MM.1S (cell line): ENCODE measurements at regions not wholly inside any gene's neighbourhood (a gene's known extent, or its start where the extent isn't known, plus 50 kb on each side); places are given as distances from the start of the nearest gene placed in this dataset.

Experiments
- DNase-seq: peaks from one replicate; pipeline ENCODE4 v3.0.0-alpha.2; 2015
- H2AFZ ChIP-seq: fragments of 300-600 bp; sonication (generic); 2 replicates; pipeline ENCODE4 v1.6.0; 2016; ENCODE audit warnings: antibody characterized with exemption, low read length
- H3F3A ChIP-seq: fragments of 300-600 bp; sonication (generic); 2 replicates; pipeline ENCODE4 v1.6.1; 2016; ENCODE audit warnings: mild to moderate bottlenecking, antibody characterized with exemption, low read length, moderate library complexity, mixed read lengths; ENCODE audit not compliant: insufficient read depth
- H3K27ac ChIP-seq: fragments of 300-600 bp; sonication (generic); 2 replicates; pipeline ENCODE4 v1.5.1; 2016; ENCODE audit warnings: mild to moderate bottlenecking, low read length
- H3K27me3 ChIP-seq: fragments of 300-600 bp; sonication (generic); replicated peaks from 2 replicates; pipeline ENCODE4 v1.6.0; 2016; ENCODE audit warnings: low read length; ENCODE audit not compliant: insufficient read depth
- H3K36me3 ChIP-seq: fragments of 300-600 bp; sonication (generic); replicated peaks from 2 replicates; pipeline ENCODE4 v1.6.1; 2016; ENCODE audit warnings: mild to moderate bottlenecking, low read length, mixed read lengths; ENCODE audit not compliant: insufficient read depth
- H3K4me1 ChIP-seq: fragments of 300-600 bp; sonication (generic); 2 replicates; pipeline ENCODE4 v1.6.1; 2016; ENCODE audit warnings: low read length, mixed read lengths
- H3K4me2 ChIP-seq: fragments of 300-600 bp; sonication (generic); 2 replicates; pipeline ENCODE4 v1.6.0; 2016; ENCODE audit warnings: low read depth, low read length
- H3K4me3 ChIP-seq: fragments of 300-600 bp; sonication (generic); 2 replicates; pipeline ENCODE4 v1.5.1; 2016; ENCODE audit warnings: low read length, mixed read lengths
- H3K79me2 ChIP-seq: fragments of 300-600 bp; sonication (generic); 2 replicates; pipeline ENCODE4 v1.6.1; 2016; ENCODE audit warnings: mixed run types, low read length, mixed read lengths
- H3K9ac ChIP-seq: fragments of 300-600 bp; sonication (generic); 2 replicates; pipeline ENCODE4 v1.6.1; 2016; ENCODE audit warnings: low read length, mixed read lengths
- H3K9me2 ChIP-seq: fragments of 300-600 bp; sonication (generic); replicated peaks from 2 replicates; pipeline ENCODE4 v1.6.1; 2016; ENCODE audit warnings: mild to moderate bottlenecking, low read length, mixed read lengths; ENCODE audit not compliant: insufficient read depth
- H3K9me3 ChIP-seq: fragments of 300-600 bp; sonication (generic); replicated peaks from 2 replicates; pipeline ENCODE4 v1.6.1; 2016; ENCODE audit warnings: mild to moderate bottlenecking, low read length, mixed read lengths; ENCODE audit not compliant: insufficient read depth
- H4K20me1 ChIP-seq: fragments of 300-600 bp; sonication (generic); 2 replicates; pipeline ENCODE4 v1.6.1; 2016; ENCODE audit warnings: mild to moderate bottlenecking, low read length, moderate library complexity, mixed read lengths; ENCODE audit not compliant: insufficient read depth
- CTCF ChIP-seq: fragments of 300-600 bp; sonication (generic); IDR thresholded peaks from 2 replicates; pipeline ENCODE4 v1.5.1; 2016; ENCODE audit warnings: antibody characterized with exemption, low read length, mixed read lengths
- EZH2 ChIP-seq: fragments of 300-600 bp; sonication (generic); optimal IDR thresholded peaks from 2 replicates; pipeline ENCODE3; 2017; ENCODE audit warnings: low read depth, mild to moderate bottlenecking, antibody characterized with exemption, low read length, mixed read lengths
- EZH2phosphoT487 ChIP-seq: fragments of 300-600 bp; sonication (generic); IDR thresholded peaks from 2 replicates; pipeline ENCODE4 v1.6.1; 2018; ENCODE audit warnings: antibody characterized with exemption, low read length

GRCh38 chr10:4693967-4694366 lies 132.0 kb upstream of the AKR1E2 start:
- Histone ChIP-seq H4K20me1 (no peaks in the 10 kb centered on the region), H3K79me2 (no peaks in the 10 kb centered on the region), H3K9ac (no peak overlapping the region), H3K4me1 (peaks cover 1% of the 10 kb centered on the region), H3K9me2 (no peaks in the 10 kb centered on the region), H3F3A (peaks cover 2% of the 10 kb centered on the region), H3K4me3 (no peak overlapping the region), H3K27ac (no peak overlapping the region), H3K36me3 (no peaks in the 10 kb centered on the region), H3K4me2 (no peak overlapping the region), H3K9me3 (no peaks in the 10 kb centered on the region), H2AFZ (no peak overlapping the region), H3K27me3 (no peaks in the 10 kb centered on the region)
- DNase-seq = no peak
- no peak for TF ChIP-seq EZH2phosphoT487
- no peak for TF ChIP-seq CTCF
- TF ChIP-seq EZH2 = no peak

- no peak overlapping the region for H3K27ac ChIP-seq
- no peak overlapping the region for H3K9ac ChIP-seq
- no peaks in the 10 kb centered on the region for H3K9me3 ChIP-seq
- H3F3A ChIP-seq = peaks cover 7% of the 10 kb centered on the region
- TF ChIP-seq EZH2 (no peak), EZH2phosphoT487 (no peak), CTCF (no peak)
- no peaks in the 10 kb centered on the region for H3K27me3 ChIP-seq
- H3K4me1 ChIP-seq = peaks cover 10% of the 10 kb centered on the region
- no peak overlapping the region for H3K4me2 ChIP-seq
- no peak overlapping the region for H2AFZ ChIP-seq
- H3K79me2 ChIP-seq = no peaks in the 10 kb centered on the region
- no peaks in the 10 kb centered on the region for H4K20me1 ChIP-seq
- H3K4me3 ChIP-seq = no peak overlapping the region
- DNase-seq = no peak
- H3K9me2 ChIP-seq = no peaks in the 10 kb centered on the region
- no peaks in the 10 kb centered on the region for H3K36me3 ChIP-seq
Measured at GRCh38 chr10:4692206-4692605, 133.8 kb upstream of the AKR1E2 start.

- Histone ChIP-seq H3K9me3 (no peaks in the 10 kb centered on the region), H3K27ac (no peak overlapping the region), H3K4me3 (no peak overlapping the region), H3K27me3 (no peaks in the 10 kb centered on the region), H3K79me2 (no peaks in the 10 kb centered on the region), H3K9ac (no peak overlapping the region), H3K4me2 (no peak overlapping the region), H3F3A (peaks cover 7% of the 10 kb centered on the region), H3K36me3 (no peaks in the 10 kb centered on the region), H4K20me1 (no peaks in the 10 kb centered on the region), H2AFZ (no peak overlapping the region), H3K4me1 (peaks cover 10% of the 10 kb centered on the region), H3K9me2 (no peaks in the 10 kb centered on the region)
- no peak for TF ChIP-seq CTCF
- no peak for TF ChIP-seq EZH2
- TF ChIP-seq EZH2phosphoT487 = no peak
- no peak for DNase-seq
Measured at GRCh38 chr10:4691776-4692175, 134.2 kb upstream of the AKR1E2 start.

GRCh38 chr10:4691301-4691700 lies 134.7 kb upstream of the AKR1E2 start:
- H2AFZ ChIP-seq = no peak overlapping the region
- no peaks in the 10 kb centered on the region for H3K79me2 ChIP-seq
- H3F3A ChIP-seq = peaks cover 7% of the 10 kb centered on the region
- no peak for DNase-seq
- no peak overlapping the region for H3K4me2 ChIP-seq
- H3K9ac ChIP-seq = no peak overlapping the region
- H3K27me3 ChIP-seq = no peaks in the 10 kb centered on the region
- no peaks in the 10 kb centered on the region for H4K20me1 ChIP-seq
- H3K4me1 ChIP-seq = peaks cover 10% of the 10 kb centered on the region
- no peak overlapping the region for H3K4me3 ChIP-seq
- H3K9me3 ChIP-seq = no peaks in the 10 kb centered on the region
- H3K27ac ChIP-seq = no peak overlapping the region
- H3K9me2 ChIP-seq = no peaks in the 10 kb centered on the region
- H3K36me3 ChIP-seq = no peaks in the 10 kb centered on the region
- no peak for TF ChIP-seq EZH2
- TF ChIP-seq CTCF = no peak
- no peak for TF ChIP-seq EZH2phosphoT487
